ENCODE measurements at regions not wholly inside any gene's neighbourhood (a gene's known extent, or its start where the extent isn't known, plus 50 kb on each side); places are given as distances from the start of the nearest gene placed in this dataset.

DNA sequence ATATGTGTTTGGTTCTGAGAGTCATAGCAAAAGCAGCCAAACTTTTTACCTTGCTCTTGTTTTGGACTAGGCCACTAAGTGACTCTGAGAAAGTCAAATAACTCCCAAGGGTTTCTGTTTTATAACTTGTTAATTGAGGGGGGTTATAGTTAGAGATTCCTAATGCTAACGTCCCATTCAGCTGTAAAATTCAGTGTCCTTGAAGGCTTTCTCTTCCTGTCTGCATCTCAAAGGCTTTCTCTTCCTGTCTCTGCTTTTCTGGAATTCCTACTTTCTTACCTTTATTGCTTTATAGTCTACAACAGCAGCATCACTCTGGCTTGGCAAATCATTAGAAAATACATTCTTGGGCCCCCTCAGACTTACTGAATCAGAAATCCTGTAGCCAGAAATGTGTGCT is 479.5 kb upstream of the SEMA6A start:
- H3K9ac ChIP-seq (ENCODE audit: low read depth, low read length, poor library complexity), result no peak overlapping the region
- no peaks in the 10 kb centered on the region for H3K79me1 ChIP-seq (ENCODE audit: low read depth, low read length)
- H2BK5ac ChIP-seq (ENCODE audit: low read length), result no peak overlapping the region
- H4K91ac ChIP-seq (ENCODE audit: low read depth, low read length, poor library complexity), result no peak overlapping the region
- H3K4me2 ChIP-seq (ENCODE audit: insufficient read depth, low read length, poor library complexity, severe bottlenecking), result no peak overlapping the region
- no peak overlapping the region for H3K18ac ChIP-seq (ENCODE audit: low read length)
- no peak overlapping the region for H2BK120ac ChIP-seq (ENCODE audit: low read depth, low read length)
- no CpG with 5 or more reads among the region's 1 CpG for WGBS, 2 donors (ENCODE audit: extremely low coverage in 2 of 2, insufficient read length in 2 of 2, insufficient replicate concordance in 1 of 2)
- no peak overlapping the region for H2BK15ac ChIP-seq (ENCODE audit: low read length)
- H3K36me3 ChIP-seq (replicated peaks in 1 of 2; ENCODE audit: control insufficient read depth in 2 of 2, insufficient read depth in 2 of 2, low read length in 2 of 2), result no peaks in the 10 kb centered on the region
- no peak overlapping the region for H2AFZ ChIP-seq (ENCODE audit: low read length)
- no peak overlapping the region for H3K4ac ChIP-seq (ENCODE audit: low read length)
- H2BK12ac ChIP-seq (ENCODE audit: low read length), result no peak overlapping the region
- H3K27me3 ChIP-seq (ENCODE audit: control insufficient read depth in 3 of 3, insufficient read depth in 3 of 3, low read depth in 1 of 3, low read length in 3 of 3), result no peaks in the 10 kb centered on the region
- H2AK5ac ChIP-seq (ENCODE audit: low read depth, low read length), result no peak overlapping the region
- no peak overlapping the region for H3K14ac ChIP-seq (ENCODE audit: low read length)
- H3K9me3 ChIP-seq (replicated peaks in 1 of 2; ENCODE audit: control insufficient read depth in 2 of 2, insufficient read depth in 1 of 2, low read depth in 1 of 2, low read length in 2 of 2), result no peaks in the 10 kb centered on the region
- DNase-seq (ENCODE audit: low spot score), result no peak
- H3K27ac ChIP-seq (replicated peaks; ENCODE audit: low read length), result no peak overlapping the region
- no peak overlapping the region for H3K23ac ChIP-seq (ENCODE audit: low read depth, low read length, poor library complexity)
- H3K4me1 ChIP-seq (ENCODE audit: control insufficient read depth in 2 of 2, insufficient read depth in 1 of 2, low read depth in 1 of 2, low read length in 2 of 2), result peaks cover 4 to 9% of the 10 kb centered on the region in 2 donors
- no peak overlapping the region for H3K4me3 ChIP-seq (ENCODE audit: low read length in 2 of 2)
- no peak overlapping the region for H4K8ac ChIP-seq (ENCODE audit: low read depth, low read length)

DNA sequence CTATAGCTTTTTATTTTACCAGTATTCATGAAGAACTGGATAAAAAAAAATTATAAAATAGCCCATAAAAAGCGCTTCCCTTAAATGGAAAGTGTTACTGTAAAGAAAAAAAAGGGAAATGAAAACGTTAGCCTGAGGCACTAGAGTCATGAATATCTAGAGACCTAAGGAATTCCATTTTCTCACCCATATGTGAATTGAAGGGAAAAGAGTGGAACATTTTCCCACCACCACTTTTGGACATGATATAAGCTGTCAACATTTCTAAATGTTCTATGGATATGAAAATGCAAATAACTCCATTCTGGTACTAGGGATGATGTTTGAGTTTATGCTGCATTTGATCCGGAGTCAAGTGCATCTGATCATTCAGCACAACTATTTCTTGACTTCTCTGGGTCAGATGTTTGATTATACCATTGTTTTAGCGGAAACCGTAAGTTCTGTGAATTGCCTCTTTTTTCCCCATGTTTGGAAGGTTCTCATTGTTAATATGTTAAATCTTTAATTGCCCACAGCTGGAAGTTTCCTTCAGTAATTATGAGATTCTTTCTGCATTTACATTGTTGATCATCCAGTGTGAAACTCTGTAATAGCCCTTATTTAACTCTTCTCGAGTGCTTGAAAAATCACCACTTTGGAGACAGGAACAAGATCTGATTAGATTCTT is 467.4 kb upstream of the SEMA6A start:
- Histone ChIP-seq H2BK15ac (ENCODE audit: low read length) (no peak overlapping the region), H3K4ac (ENCODE audit: low read length) (no peak overlapping the region), H3K18ac (ENCODE audit: low read length) (no peak overlapping the region), H2BK5ac (ENCODE audit: low read length) (no peak overlapping the region), H4K91ac (ENCODE audit: low read depth, low read length, poor library complexity) (no peak overlapping the region), H3K27ac (replicated peaks; ENCODE audit: low read length) (no peak overlapping the region), H3K14ac (ENCODE audit: low read length) (no peak overlapping the region), H2BK12ac (ENCODE audit: low read length) (no peak overlapping the region), H4K8ac (ENCODE audit: low read depth, low read length) (no peak overlapping the region), H3K9me3 (replicated peaks in 1 of 2; ENCODE audit: control insufficient read depth in 2 of 2, insufficient read depth in 1 of 2, low read depth in 1 of 2, low read length in 2 of 2) (no peaks in the 10 kb centered on the region), H3K23ac (ENCODE audit: low read depth, low read length, poor library complexity) (no peak overlapping the region), H3K79me1 (ENCODE audit: low read depth, low read length) (no peaks in the 10 kb centered on the region), H3K4me3 (ENCODE audit: low read length in 2 of 2) (no peak overlapping the region), H3K27me3 (ENCODE audit: control insufficient read depth in 3 of 3, insufficient read depth in 3 of 3, low read depth in 1 of 3, low read length in 3 of 3) (no peaks in the 10 kb centered on the region), H3K9ac (ENCODE audit: low read depth, low read length, poor library complexity) (no peak overlapping the region), H2AK5ac (ENCODE audit: low read depth, low read length) (no peak overlapping the region), H3K4me1 (ENCODE audit: control insufficient read depth in 2 of 2, insufficient read depth in 1 of 2, low read depth in 1 of 2, low read length in 2 of 2) (no peaks in the 10 kb centered on the region), H3K4me2 (ENCODE audit: insufficient read depth, low read length, poor library complexity, severe bottlenecking) (no peak overlapping the region), H2AFZ (ENCODE audit: low read length) (no peak overlapping the region), H3K36me3 (replicated peaks in 1 of 2; ENCODE audit: control insufficient read depth in 2 of 2, insufficient read depth in 2 of 2, low read length in 2 of 2) (no peaks in the 10 kb centered on the region), H2BK120ac (ENCODE audit: low read depth, low read length) (no peak overlapping the region)
- no CpG with 5 or more reads among the region's 6 CpGs for WGBS, 2 donors (ENCODE audit: extremely low coverage in 2 of 2, insufficient read length in 2 of 2, insufficient replicate concordance in 1 of 2)
- DNase-seq (ENCODE audit: low spot score), result no peak

DNA sequence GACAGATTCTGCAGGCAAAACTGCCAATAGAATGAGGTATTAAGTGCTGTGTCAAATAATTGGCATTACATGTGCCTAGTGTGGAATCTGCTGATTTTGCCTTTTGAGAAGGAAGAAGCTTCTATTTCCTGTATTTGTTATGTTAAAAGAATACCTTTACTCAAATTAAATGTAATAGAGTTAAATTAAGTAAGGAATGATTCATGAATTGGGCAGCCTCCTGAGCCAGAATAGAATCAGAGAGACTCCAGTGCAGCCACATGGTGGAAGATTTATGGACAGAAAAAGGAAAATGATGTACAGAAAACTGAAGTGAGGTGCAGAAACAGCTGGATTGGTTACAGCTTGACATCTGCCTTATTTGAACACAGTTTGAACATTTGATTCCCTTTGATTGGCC is 464.4 kb upstream of the SEMA6A start:
- H3K23ac ChIP-seq (ENCODE audit: low read depth, low read length, poor library complexity), result no peak overlapping the region
- no peaks in the 10 kb centered on the region for H3K79me1 ChIP-seq (ENCODE audit: low read depth, low read length)
- no peak overlapping the region for H3K4ac ChIP-seq (ENCODE audit: low read length)
- H2BK15ac ChIP-seq (ENCODE audit: low read length), result no peak overlapping the region
- H2BK120ac ChIP-seq (ENCODE audit: low read depth, low read length), result no peak overlapping the region
- no peak overlapping the region for H4K8ac ChIP-seq (ENCODE audit: low read depth, low read length)
- H3K14ac ChIP-seq (ENCODE audit: low read length), result no peak overlapping the region
- H2AK5ac ChIP-seq (ENCODE audit: low read depth, low read length), result no peak overlapping the region
- no peak overlapping the region for H3K4me2 ChIP-seq (ENCODE audit: insufficient read depth, low read length, poor library complexity, severe bottlenecking)
- H2BK12ac ChIP-seq (ENCODE audit: low read length), result no peak overlapping the region
- H3K9ac ChIP-seq (ENCODE audit: low read depth, low read length, poor library complexity), result no peak overlapping the region
- no peaks in the 10 kb centered on the region for H3K9me3 ChIP-seq (replicated peaks in 1 of 2; ENCODE audit: control insufficient read depth in 2 of 2, insufficient read depth in 1 of 2, low read depth in 1 of 2, low read length in 2 of 2)
- no peak overlapping the region for H3K27ac ChIP-seq (replicated peaks; ENCODE audit: low read length)
- H3K36me3 ChIP-seq (replicated peaks in 1 of 2; ENCODE audit: control insufficient read depth in 2 of 2, insufficient read depth in 2 of 2, low read length in 2 of 2), result no peaks in the 10 kb centered on the region
- H2BK5ac ChIP-seq (ENCODE audit: low read length), result no peak overlapping the region
- H3K4me3 ChIP-seq (ENCODE audit: low read length in 2 of 2), result no peak overlapping the region
- H3K18ac ChIP-seq (ENCODE audit: low read length), result no peak overlapping the region
- no peak for DNase-seq (ENCODE audit: low spot score)
- H4K91ac ChIP-seq (ENCODE audit: low read depth, low read length, poor library complexity), result no peak overlapping the region
- no peaks in the 10 kb centered on the region for H3K4me1 ChIP-seq (ENCODE audit: control insufficient read depth in 2 of 2, insufficient read depth in 1 of 2, low read depth in 1 of 2, low read length in 2 of 2)
- H2AFZ ChIP-seq (ENCODE audit: low read length), result no peak overlapping the region
- H3K27me3 ChIP-seq (ENCODE audit: control insufficient read depth in 3 of 3, insufficient read depth in 3 of 3, low read depth in 1 of 3, low read length in 3 of 3), result no peaks in the 10 kb centered on the region

DNA sequence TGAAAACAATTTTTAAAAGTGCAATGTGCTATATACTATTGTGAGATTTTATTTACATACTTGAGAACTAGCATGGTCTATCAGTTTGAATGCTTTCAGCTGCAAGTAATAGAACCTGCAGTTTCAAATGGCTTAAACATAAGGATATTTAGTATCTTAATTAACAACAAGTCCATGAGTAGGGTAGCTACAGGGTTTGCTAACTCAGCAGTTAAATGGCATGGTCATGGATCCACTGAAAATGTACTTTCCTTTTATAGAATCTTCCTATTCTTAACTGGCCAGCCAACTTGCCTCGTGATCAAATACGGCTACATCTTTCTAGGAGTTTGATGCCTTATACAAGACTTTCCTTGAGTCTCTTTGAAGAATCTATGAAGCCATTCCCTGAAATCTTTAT is 452.8 kb upstream of the SEMA6A start:
- no peak overlapping the region for H3K4me2 ChIP-seq (ENCODE audit: insufficient read depth, low read length, poor library complexity, severe bottlenecking)
- no peak overlapping the region for H2BK15ac ChIP-seq (ENCODE audit: low read length)
- WGBS, 2 donors (ENCODE audit: extremely low coverage in 2 of 2, insufficient read length in 2 of 2, insufficient replicate concordance in 1 of 2), result no CpG with 5 or more reads among the region's 2 CpGs

More for the DNA sequence above, 452.8 kb upstream of the SEMA6A start:
- Histone ChIP-seq H3K18ac (ENCODE audit: low read length) (no peak overlapping the region), H3K4me1 (ENCODE audit: control insufficient read depth in 2 of 2, insufficient read depth in 1 of 2, low read depth in 1 of 2, low read length in 2 of 2) (no peaks in the 10 kb centered on the region), H3K79me1 (ENCODE audit: low read depth, low read length) (no peaks in the 10 kb centered on the region), H2AK5ac (ENCODE audit: low read depth, low read length) (no peak overlapping the region), H3K4me3 (ENCODE audit: low read length in 2 of 2) (no peak overlapping the region), H2BK12ac (ENCODE audit: low read length) (no peak overlapping the region), H3K23ac (ENCODE audit: low read depth, low read length, poor library complexity) (no peak overlapping the region), H3K4ac (ENCODE audit: low read length) (no peak overlapping the region), H3K27ac (replicated peaks; ENCODE audit: low read length) (no peak overlapping the region), H3K27me3 (ENCODE audit: control insufficient read depth in 3 of 3, insufficient read depth in 3 of 3, low read depth in 1 of 3, low read length in 3 of 3) (no peaks in the 10 kb centered on the region), H2BK5ac (ENCODE audit: low read length) (no peak overlapping the region), H3K36me3 (replicated peaks in 1 of 2; ENCODE audit: control insufficient read depth in 2 of 2, insufficient read depth in 2 of 2, low read length in 2 of 2) (no peaks in the 10 kb centered on the region), H2BK120ac (ENCODE audit: low read depth, low read length) (no peak overlapping the region), H2AFZ (ENCODE audit: low read length) (no peak overlapping the region), H4K91ac (ENCODE audit: low read depth, low read length, poor library complexity) (no peak overlapping the region), H3K9me3 (replicated peaks in 1 of 2; ENCODE audit: control insufficient read depth in 2 of 2, insufficient read depth in 1 of 2, low read depth in 1 of 2, low read length in 2 of 2) (no peaks in the 10 kb centered on the region), H3K14ac (ENCODE audit: low read length) (no peak overlapping the region), H3K9ac (ENCODE audit: low read depth, low read length, poor library complexity) (no peak overlapping the region), H4K8ac (ENCODE audit: low read depth, low read length) (no peak overlapping the region)
- no peak for DNase-seq (ENCODE audit: low spot score)

All from neuronal stem cell (in vitro differentiated cells).